HFFc6 (cell line): ENCODE measurements at regions not wholly inside any gene's neighbourhood (a gene's known extent, or its start where the extent isn't known, plus 50 kb on each side); places are given as distances from the start of the nearest gene placed in this dataset.
"Not testable (repeated sequence)": the region's sequence is repeated elsewhere in the genome, so short reads cannot be mapped to it uniquely, and the experiment has no call there.

ENCODE experiments used
- DNase-seq: peaks from one replicate; pipeline ENCODE4 v3.0.0-alpha.2; 2018
- H3K27ac Mint-ChIP-seq: 2 replicates; pipeline ENCODE4 v1.8.0; 2020; ENCODE audit warnings: mild to moderate bottlenecking, mixed read lengths
- H3K27me3 Mint-ChIP-seq: 2 replicates; pipeline ENCODE4 v1.8.0; 2021; ENCODE audit warnings: mild to moderate bottlenecking, moderate library complexity, mixed read lengths; ENCODE audit not compliant: insufficient read depth
- H3K36me3 Mint-ChIP-seq: 2 replicates; pipeline ENCODE4 v1.8.0; 2021; ENCODE audit warnings: low read depth, mixed read lengths
- H3K4me1 Mint-ChIP-seq: 2 replicates; pipeline ENCODE4 v1.8.0; 2020; ENCODE audit warnings: low read depth, mixed read lengths
- H3K4me3 Mint-ChIP-seq: 2 replicates; pipeline ENCODE4 v1.8.0; 2020; ENCODE audit warnings: mild to moderate bottlenecking, moderate library complexity, mixed read lengths
- H3K9me3 Mint-ChIP-seq: 2 replicates; pipeline ENCODE4 v1.8.0; 2020; ENCODE audit warnings: mild to moderate bottlenecking, mixed read lengths
- TF ChIP-seq, protein P1 (sequence below): fragments of 200-600 bp; sonication (generic); IDR thresholded peaks from 2 replicates; pipeline ENCODE4 v1.5.0; 2021; ENCODE audit warnings: antibody characterized with exemption, mild to moderate bottlenecking

DNA sequence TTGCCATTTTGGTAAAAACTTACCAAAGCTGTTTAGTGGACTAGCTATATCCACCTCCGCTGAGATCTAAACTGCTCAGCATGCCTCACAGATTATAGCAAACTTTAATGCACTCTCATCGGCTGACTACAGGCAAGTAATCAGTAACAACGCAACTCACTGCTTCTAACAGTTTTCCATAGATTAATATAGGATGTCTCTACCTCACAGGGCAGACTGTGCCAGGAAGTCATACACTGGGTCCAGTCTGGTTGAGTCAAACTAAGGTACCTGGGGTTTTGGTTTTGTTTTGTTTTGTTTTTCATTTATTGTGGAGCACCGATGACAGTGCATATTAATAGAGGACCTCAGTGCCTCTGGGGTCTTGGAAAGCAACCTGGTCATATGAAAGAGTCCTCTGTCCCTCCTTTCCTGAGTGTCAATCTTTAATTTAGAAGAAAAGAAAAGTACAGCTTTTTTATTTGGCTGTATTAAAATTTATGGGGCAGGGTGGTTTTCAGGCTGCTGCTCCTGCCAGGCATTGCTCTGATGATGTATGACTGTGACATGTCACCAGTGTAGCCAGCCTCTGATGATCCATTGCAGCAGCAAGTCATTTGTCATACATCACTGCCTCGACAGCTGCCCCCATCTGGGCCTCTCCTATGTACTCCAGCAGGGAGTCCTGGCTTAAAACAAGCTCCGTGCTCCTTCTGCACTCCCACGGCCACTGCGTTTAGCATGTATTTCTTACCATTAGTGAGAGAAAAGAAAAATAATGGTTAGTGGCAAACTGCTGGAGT is 854.1 kb downstream of the KCNJ2 start:
- H3K4me1 Mint-ChIP-seq: no peaks in the 10 kb centered on the region
- no peak for DNase-seq
- TF ChIP-seq, protein P1, sequence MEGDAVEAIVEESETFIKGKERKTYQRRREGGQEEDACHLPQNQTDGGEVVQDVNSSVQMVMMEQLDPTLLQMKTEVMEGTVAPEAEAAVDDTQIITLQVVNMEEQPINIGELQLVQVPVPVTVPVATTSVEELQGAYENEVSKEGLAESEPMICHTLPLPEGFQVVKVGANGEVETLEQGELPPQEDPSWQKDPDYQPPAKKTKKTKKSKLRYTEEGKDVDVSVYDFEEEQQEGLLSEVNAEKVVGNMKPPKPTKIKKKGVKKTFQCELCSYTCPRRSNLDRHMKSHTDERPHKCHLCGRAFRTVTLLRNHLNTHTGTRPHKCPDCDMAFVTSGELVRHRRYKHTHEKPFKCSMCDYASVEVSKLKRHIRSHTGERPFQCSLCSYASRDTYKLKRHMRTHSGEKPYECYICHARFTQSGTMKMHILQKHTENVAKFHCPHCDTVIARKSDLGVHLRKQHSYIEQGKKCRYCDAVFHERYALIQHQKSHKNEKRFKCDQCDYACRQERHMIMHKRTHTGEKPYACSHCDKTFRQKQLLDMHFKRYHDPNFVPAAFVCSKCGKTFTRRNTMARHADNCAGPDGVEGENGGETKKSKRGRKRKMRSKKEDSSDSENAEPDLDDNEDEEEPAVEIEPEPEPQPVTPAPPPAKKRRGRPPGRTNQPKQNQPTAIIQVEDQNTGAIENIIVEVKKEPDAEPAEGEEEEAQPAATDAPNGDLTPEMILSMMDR: no peak

DNA sequence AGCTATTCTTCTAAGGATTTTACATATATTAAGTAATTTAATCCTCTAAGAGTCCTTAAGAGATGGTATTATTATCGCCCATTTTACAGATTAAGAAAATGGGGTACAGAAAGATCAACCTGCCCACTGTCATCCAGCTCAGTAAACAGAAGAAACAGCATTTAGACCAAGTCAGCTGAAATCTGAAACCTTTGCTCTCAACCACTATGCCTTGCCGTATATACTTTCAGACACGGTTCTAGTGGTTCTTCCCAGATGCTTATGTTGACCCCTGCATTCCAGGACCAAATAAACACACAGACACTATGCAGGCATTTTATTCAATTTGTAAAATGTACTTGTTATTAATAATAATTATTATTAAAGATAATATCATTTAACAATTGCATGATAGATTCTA is 854.8 kb downstream of the KCNJ2 start:
- H3K27ac Mint-ChIP-seq: no peak overlapping the region
- H3K4me3 Mint-ChIP-seq: no peak overlapping the region
- H3K9me3 Mint-ChIP-seq: no peaks in the 10 kb centered on the region
- no peaks in the 10 kb centered on the region for H3K36me3 Mint-ChIP-seq
- H3K4me1 Mint-ChIP-seq: no peaks in the 10 kb centered on the region
- no peaks in the 10 kb centered on the region for H3K27me3 Mint-ChIP-seq
- TF ChIP-seq, protein P1: no peak
- no peak for DNase-seq

More for the DNA sequence above, 854.1 kb downstream of the KCNJ2 start:
- Mint-ChIP-seq H3K27ac (no peak overlapping the region), H3K36me3 (no peaks in the 10 kb centered on the region), H3K9me3 (no peaks in the 10 kb centered on the region), H3K4me3 (no peak overlapping the region), H3K27me3 (no peaks in the 10 kb centered on the region)

GRCh38 chr17:71024969-71025368 is 855.6 kb downstream of the KCNJ2 start:
- Mint-ChIP-seq H3K4me1 (no peaks in the 10 kb centered on the region), H3K27ac (no peak overlapping the region), H3K27me3 (no peaks in the 10 kb centered on the region), H3K4me3 (no peak overlapping the region), H3K36me3 (no peaks in the 10 kb centered on the region), H3K9me3 (no peaks in the 10 kb centered on the region)
- no peak for DNase-seq
- TF ChIP-seq, protein P1: no peak

DNA sequence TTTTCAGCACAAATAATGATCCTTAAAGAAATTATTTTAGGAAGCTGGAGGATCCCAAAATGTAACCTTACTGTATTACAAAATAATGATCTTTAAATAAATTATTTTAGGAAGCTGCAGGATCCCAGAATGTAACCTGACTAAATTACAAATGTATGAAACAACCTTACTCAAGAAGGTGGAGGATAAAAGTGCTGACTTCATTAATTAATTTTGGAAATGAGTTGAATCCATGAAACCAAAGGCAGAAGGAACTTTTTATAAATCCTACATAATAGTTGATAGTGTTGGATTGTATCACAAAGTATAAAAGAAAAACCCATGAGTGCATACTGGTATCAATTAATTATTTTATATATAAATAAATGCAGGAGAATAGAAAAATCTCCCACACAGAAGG is 859.9 kb downstream of the KCNJ2 start:
- no peaks in the 10 kb centered on the region for H3K27me3 Mint-ChIP-seq
- H3K36me3 Mint-ChIP-seq: no peaks in the 10 kb centered on the region
- no peak overlapping the region for H3K27ac Mint-ChIP-seq
- H3K4me3 Mint-ChIP-seq: no peak overlapping the region
- TF ChIP-seq, protein P1: no peak
- DNase-seq: no peak
- H3K9me3 Mint-ChIP-seq: no peaks in the 10 kb centered on the region
- no peaks in the 10 kb centered on the region for H3K4me1 Mint-ChIP-seq

DNA sequence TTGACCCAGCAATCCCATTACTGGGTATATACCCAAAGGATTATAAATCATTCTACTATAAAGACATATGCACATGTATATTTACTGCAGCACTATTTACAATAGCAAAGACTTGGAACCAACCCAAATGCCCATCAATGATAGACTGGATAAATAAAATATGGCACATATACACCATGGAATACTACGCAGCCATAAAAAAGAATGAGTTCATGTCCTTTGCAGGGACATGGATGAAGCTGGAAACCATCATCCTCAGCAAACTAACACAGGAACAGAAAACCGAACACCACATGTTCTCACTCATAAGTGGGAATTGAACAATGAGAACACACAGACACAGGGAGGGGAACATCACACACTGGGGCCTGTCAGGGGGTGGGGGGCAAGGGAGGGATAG is 862.0 kb downstream of the KCNJ2 start:
- not testable (repeated sequence) for H3K27ac Mint-ChIP-seq, H3K36me3 Mint-ChIP-seq, H3K9me3 Mint-ChIP-seq, DNase-seq, H3K4me1 Mint-ChIP-seq, H3K4me3 Mint-ChIP-seq, H3K27me3 Mint-ChIP-seq

- H3K4me1 Mint-ChIP-seq: no peaks in the 10 kb centered on the region
- TF ChIP-seq, protein P1: no peak
- no peaks in the 10 kb centered on the region for H3K36me3 Mint-ChIP-seq
- no peak overlapping the region for H3K27ac Mint-ChIP-seq
- H3K9me3 Mint-ChIP-seq: no peaks in the 10 kb centered on the region
- no peak for DNase-seq
- no peak overlapping the region for H3K4me3 Mint-ChIP-seq
- H3K27me3 Mint-ChIP-seq: no peaks in the 10 kb centered on the region
Measured at GRCh38 chr17:71032746-71033273, 863.5 kb downstream of the KCNJ2 start.
